ENCODE measurements at regions not wholly inside any gene's neighbourhood (a gene's known extent, or its start where the extent isn't known, plus 50 kb on each side); places are given as distances from the start of the nearest gene placed in this dataset.

GRCh38 chr11:100576718-100577021 is 110.4 kb upstream of the ARHGAP42 start:
- TF ChIP-seq CTCF (IDR thresholded peaks at IDR 0.05) (peak; percentile 50), ZFX (IDR thresholded peaks at IDR 0.05; ENCODE audit: borderline replicate concordance) (no peak)

Measured in 22Rv1 (cell line).